ENCODE measurements at regions not wholly inside any gene's neighbourhood (a gene's known extent, or its start where the extent isn't known, plus 50 kb on each side); places are given as distances from the start of the nearest gene placed in this dataset.

DNA sequence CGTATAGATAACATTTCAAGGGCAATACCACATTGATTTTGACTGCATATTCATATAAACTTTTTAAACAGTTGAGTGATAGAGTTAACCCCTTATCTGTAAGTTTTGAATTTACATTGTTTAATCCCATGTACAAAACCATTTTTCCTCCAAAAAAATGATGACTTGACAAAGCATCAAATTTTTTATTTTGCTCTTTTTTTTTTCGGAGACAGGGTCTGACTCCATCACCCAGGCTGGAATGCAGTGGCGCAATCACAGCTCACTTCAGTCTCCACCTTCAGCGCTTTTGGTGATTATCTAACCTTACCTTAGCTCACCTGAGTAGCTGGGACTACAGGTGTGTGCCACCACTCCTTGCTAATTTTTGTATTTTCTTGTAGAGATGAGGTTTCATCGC, 1670.1 kb upstream of the CDH9 start:
- DNase-seq (ENCODE audit: low spot score in 2 of 2) = no peak
- H3K36me3 ChIP-seq = no peaks in the 10 kb centered on the region
- no peaks in the 10 kb centered on the region for H3K4me1 ChIP-seq
- no peak overlapping the region for H3K27ac ChIP-seq
- intact Hi-C loops (cut with DNase I; ENCODE audit: low total_unique reads) = no loop called here
- H3K27me3 ChIP-seq = no peaks in the 10 kb centered on the region
- TF ChIP-seq POLR2AphosphoS5 (IDR thresholded peaks at IDR 0.05) (no peak), POLR2A (IDR thresholded peaks at IDR 0.05) (no peak), CTCF (IDR thresholded peaks at IDR 0.05) (no peak)
- no peaks in the 10 kb centered on the region for H3K9me3 ChIP-seq
- no peak overlapping the region for H3K4me3 ChIP-seq

DNA sequence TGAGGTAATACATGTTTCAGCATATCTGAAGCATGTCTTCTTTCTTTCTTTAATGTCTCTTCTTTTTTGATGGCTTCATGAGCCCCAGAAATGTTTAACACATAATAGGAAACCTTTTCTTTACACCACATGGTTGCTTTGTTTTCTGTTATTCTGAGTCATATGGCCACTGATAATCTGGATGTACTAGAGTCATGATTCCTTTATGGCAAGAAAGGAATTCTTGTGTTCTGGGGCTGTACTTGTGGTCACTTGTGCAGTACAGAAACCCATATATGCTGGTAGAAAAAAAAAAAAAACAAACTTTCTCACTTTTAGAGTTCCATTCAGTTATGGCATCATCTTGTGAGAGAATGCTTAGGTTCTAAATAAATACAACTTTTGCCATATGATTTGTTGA, 1669.3 kb upstream of the CDH9 start:
- TF ChIP-seq POLR2AphosphoS5 (IDR thresholded peaks at IDR 0.05) = no peak
- no peak for TF ChIP-seq CTCF (IDR thresholded peaks at IDR 0.05)
- no peak for TF ChIP-seq POLR2A (IDR thresholded peaks at IDR 0.05)
- DNase-seq (ENCODE audit: low spot score in 2 of 2) = no peak
- Histone ChIP-seq H3K27me3 (no peaks in the 10 kb centered on the region), H3K4me1 (no peaks in the 10 kb centered on the region), H3K4me3 (no peak overlapping the region), H3K9me3 (no peaks in the 10 kb centered on the region), H3K27ac (no peak overlapping the region), H3K36me3 (no peaks in the 10 kb centered on the region)
- intact Hi-C loops (cut with DNase I; ENCODE audit: low total_unique reads) = no loop called here

- TF ChIP-seq POLR2AphosphoS5 (IDR thresholded peaks at IDR 0.05) = no peak
- no peak for TF ChIP-seq CTCF (IDR thresholded peaks at IDR 0.05)
- no peak for TF ChIP-seq POLR2A (IDR thresholded peaks at IDR 0.05)
- intact Hi-C loops (cut with DNase I; ENCODE audit: low total_unique reads) = no loop called here
- Histone ChIP-seq H3K27me3 (no peaks in the 10 kb centered on the region), H3K4me1 (no peaks in the 10 kb centered on the region), H3K4me3 (no peak overlapping the region), H3K9me3 (no peaks in the 10 kb centered on the region), H3K27ac (no peak overlapping the region), H3K36me3 (no peaks in the 10 kb centered on the region)
- DNase-seq (ENCODE audit: low spot score in 2 of 2) = no peak
These were observed 1665.4 kb upstream of the CDH9 start for GRCh38 chr5:28703651-28704260.

GRCh38 chr5:28691526-28691925, 1653.1 kb upstream of the CDH9 start:
- Histone ChIP-seq H3K4me1 (no peaks in the 10 kb centered on the region), H3K27ac (no peak overlapping the region), H3K9me3 (no peaks in the 10 kb centered on the region), H3K36me3 (no peaks in the 10 kb centered on the region), H3K27me3 (no peaks in the 10 kb centered on the region), H3K4me3 (no peak overlapping the region)
- intact Hi-C loops (cut with DNase I; ENCODE audit: low total_unique reads) = no loop called here
- DNase-seq (ENCODE audit: low spot score in 2 of 2) = no peak
- TF ChIP-seq CTCF (IDR thresholded peaks at IDR 0.05) = no peak
- TF ChIP-seq POLR2AphosphoS5 (IDR thresholded peaks at IDR 0.05) = no peak
- no peak for TF ChIP-seq POLR2A (IDR thresholded peaks at IDR 0.05)

GRCh38 chr5:28685794-28686193, 1647.4 kb upstream of the CDH9 start:
- no peak overlapping the region for H3K4me3 ChIP-seq
- DNase-seq (ENCODE audit: low spot score in 2 of 2) = no peak
- no peak overlapping the region for H3K27ac ChIP-seq
- intact Hi-C loops (cut with DNase I; ENCODE audit: low total_unique reads) = no loop called here
- no peak for TF ChIP-seq CTCF (IDR thresholded peaks at IDR 0.05)
- no peak for TF ChIP-seq POLR2AphosphoS5 (IDR thresholded peaks at IDR 0.05)
- no peak for TF ChIP-seq POLR2A (IDR thresholded peaks at IDR 0.05)
- no peaks in the 10 kb centered on the region for H3K36me3 ChIP-seq
- H3K9me3 ChIP-seq = no peaks in the 10 kb centered on the region
- H3K27me3 ChIP-seq = no peaks in the 10 kb centered on the region
- no peaks in the 10 kb centered on the region for H3K4me1 ChIP-seq
